MCF 10A (cell line): ENCODE measurements at regions not wholly inside any gene's neighbourhood (a gene's known extent, or its start where the extent isn't known, plus 50 kb on each side); places are given as distances from the start of the nearest gene placed in this dataset.

Experiments
- BruUV-seq: library from RNA; stranded (reverse); fragments of 400-500 nt; replicated peaks from 2 replicates; lab custom pipeline; 2021; lab: Mats Ljungman, UMichigan
- CTCF ChIA-PET: fragments of 300-600 bp; sonication (Branson Sonifier 250); formaldehyde crosslinking; extraction: SDS; loops from one replicate; lab custom pipeline; 2021; ENCODE audit warnings: antibody characterized with exemption, inconsistent platforms; lab: Yijun Ruan, JAX
- POLR2A ChIA-PET: fragments of 300-600, 350-650 bp; sonication (Branson Sonifier 250); formaldehyde crosslinking; extraction: SDS; loops from one replicate; lab custom pipeline; 2020; ENCODE audit warnings: antibody characterized with exemption, inconsistent platforms; lab: Yijun Ruan, JAX
- DNase-seq: peaks from one replicate; pipeline ENCODE4 v3.0.0-alpha.2; 2018; ENCODE audit not compliant: unreplicated experiment
- H3K27ac Mint-ChIP-seq: one replicate; pipeline ENCODE4 v1.8.0; 2022; ENCODE audit warnings: mild to moderate bottlenecking, low read depth, mixed read lengths; ENCODE audit not compliant: unreplicated experiment
- H3K27me3 Mint-ChIP-seq: one replicate; pipeline ENCODE4 v1.8.0; 2022; ENCODE audit warnings: mixed read lengths; ENCODE audit not compliant: insufficient read depth, unreplicated experiment
- H3K36me3 Mint-ChIP-seq: one replicate; pipeline ENCODE4 v1.8.0; 2022; ENCODE audit warnings: mild to moderate bottlenecking, moderate library complexity, mixed read lengths; ENCODE audit not compliant: insufficient read depth, unreplicated experiment
- H3K4me1 Mint-ChIP-seq: one replicate; pipeline ENCODE4 v1.8.0; 2022; ENCODE audit warnings: mixed read lengths; ENCODE audit not compliant: insufficient read depth, unreplicated experiment
- H3K4me3 Mint-ChIP-seq: one replicate; pipeline ENCODE4 v1.8.0; 2022; ENCODE audit warnings: mild to moderate bottlenecking, moderate library complexity, mixed read lengths; ENCODE audit not compliant: unreplicated experiment
- H3K9me3 Mint-ChIP-seq: one replicate; pipeline ENCODE4 v1.8.0; 2022; ENCODE audit warnings: mixed read lengths; ENCODE audit not compliant: unreplicated experiment
- intact Hi-C: fragments of 100-400 bp; cut with micrococcal nuclease; formaldehyde crosslinking; loops from 2 replicates; pipeline ENCODE4 v1.14.1; 2022
- TF ChIP-seq, protein P1 (sequence below): fragments of 200-600 bp; IDR thresholded peaks from one replicate; pipeline ENCODE4 v1.8.0; 2022; ENCODE audit warnings: antibody characterized with exemption, mild to moderate bottlenecking; ENCODE audit not compliant: unreplicated experiment

DNA sequence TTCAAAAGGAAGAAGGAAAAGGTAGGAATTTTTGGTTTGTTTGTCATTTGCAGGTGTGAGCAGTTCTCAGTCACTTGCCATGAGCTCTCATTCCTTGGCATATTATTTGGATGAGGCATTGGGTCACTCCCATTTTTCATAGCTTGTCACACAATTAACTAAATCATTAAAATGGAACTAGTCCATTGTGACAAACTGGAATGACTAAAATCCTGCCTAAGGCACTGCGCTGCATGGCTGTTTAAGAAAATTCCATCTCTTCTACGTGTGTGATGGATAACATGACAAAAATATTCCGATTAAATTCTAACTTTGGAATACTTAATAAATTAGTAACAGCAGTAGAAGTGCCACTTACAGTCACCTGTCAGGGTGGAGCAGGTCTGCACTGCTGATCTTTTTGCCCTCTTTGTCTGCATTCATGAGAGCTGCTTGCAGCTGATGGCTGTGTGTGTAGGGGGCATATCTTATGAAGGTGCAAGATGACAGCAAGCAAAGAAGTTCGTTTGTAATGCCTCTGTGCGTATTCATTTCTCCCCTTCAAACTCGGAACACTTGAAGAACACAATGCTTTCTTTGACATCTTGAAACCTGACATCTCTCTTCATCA, 1292.6 kb upstream of the MAP3K7 start:
- DNase-seq: no peak
- ChIA-PET POLR2A (no interaction called here), CTCF (interaction anchor here (0.5 kb wide), 1 partner anchor 242 kb away, joined by 3 read pairs; no protein-coding TSS in a partner anchor)
- Mint-ChIP-seq H3K27me3 (no peaks in the 10 kb centered on the region), H3K4me3 (no peak overlapping the region), H3K27ac (no peak overlapping the region), H3K36me3 (no peaks in the 10 kb centered on the region), H3K9me3 (peaks cover 6% of the 10 kb centered on the region), H3K4me1 (no peaks in the 10 kb centered on the region)
- BruUV-seq: no TSS peak
- intact Hi-C loops: no loop called here
- TF ChIP-seq, protein P1, sequence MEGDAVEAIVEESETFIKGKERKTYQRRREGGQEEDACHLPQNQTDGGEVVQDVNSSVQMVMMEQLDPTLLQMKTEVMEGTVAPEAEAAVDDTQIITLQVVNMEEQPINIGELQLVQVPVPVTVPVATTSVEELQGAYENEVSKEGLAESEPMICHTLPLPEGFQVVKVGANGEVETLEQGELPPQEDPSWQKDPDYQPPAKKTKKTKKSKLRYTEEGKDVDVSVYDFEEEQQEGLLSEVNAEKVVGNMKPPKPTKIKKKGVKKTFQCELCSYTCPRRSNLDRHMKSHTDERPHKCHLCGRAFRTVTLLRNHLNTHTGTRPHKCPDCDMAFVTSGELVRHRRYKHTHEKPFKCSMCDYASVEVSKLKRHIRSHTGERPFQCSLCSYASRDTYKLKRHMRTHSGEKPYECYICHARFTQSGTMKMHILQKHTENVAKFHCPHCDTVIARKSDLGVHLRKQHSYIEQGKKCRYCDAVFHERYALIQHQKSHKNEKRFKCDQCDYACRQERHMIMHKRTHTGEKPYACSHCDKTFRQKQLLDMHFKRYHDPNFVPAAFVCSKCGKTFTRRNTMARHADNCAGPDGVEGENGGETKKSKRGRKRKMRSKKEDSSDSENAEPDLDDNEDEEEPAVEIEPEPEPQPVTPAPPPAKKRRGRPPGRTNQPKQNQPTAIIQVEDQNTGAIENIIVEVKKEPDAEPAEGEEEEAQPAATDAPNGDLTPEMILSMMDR: no peak

DNA sequence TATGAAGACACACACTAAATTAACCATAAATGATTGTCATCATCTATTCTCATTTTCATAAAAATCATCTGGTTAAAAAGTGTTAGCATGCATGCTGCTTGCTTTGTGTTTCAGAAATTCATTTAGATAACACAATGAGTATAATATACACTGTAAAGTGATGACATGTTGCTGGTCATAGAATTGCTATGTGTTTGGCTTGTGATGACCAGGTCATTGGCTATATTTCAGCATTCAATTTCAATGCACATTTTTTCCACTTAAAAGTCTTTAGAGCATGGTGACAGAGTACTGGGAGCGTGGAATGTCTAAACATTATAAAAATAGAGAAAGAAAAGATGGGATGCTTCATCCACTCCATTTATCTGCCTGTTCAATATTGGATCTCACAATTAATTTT, 1291.1 kb upstream of the MAP3K7 start:
- no TSS peak for BruUV-seq
- H3K27me3 Mint-ChIP-seq: no peaks in the 10 kb centered on the region
- intact Hi-C loops: no loop called here
- CTCF ChIA-PET: no interaction called here
- H3K4me3 Mint-ChIP-seq: no peak overlapping the region
- no peaks in the 10 kb centered on the region for H3K36me3 Mint-ChIP-seq
- H3K9me3 Mint-ChIP-seq: no peaks in the 10 kb centered on the region
- POLR2A ChIA-PET: no interaction called here
- DNase-seq: no peak
- TF ChIP-seq, protein P1: no peak
- H3K4me1 Mint-ChIP-seq: no peaks in the 10 kb centered on the region
- no peak overlapping the region for H3K27ac Mint-ChIP-seq

DNA sequence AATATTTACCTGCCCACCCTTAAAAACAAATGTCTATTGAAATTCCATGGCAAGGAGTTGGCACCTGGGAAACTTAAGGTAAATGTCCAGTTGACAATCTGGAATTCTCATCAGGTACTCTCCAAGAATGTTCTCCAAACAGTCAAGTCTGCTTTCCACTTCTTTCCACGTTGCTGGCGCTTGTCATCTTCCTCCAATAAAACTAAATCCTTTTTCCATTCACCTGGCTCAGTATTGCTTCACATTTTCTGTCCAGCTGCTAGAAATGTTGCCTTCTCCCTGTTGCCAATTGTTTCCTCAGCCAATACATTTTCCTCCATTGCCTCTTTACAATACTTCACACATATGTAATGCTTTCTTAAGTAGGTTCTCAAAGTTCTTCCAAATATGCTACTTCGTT, 1288.1 kb upstream of the MAP3K7 start:
- DNase-seq: no peak
- ChIA-PET CTCF (no interaction called here), POLR2A (no interaction called here)
- Mint-ChIP-seq H3K4me3 (no peak overlapping the region), H3K27ac (no peak overlapping the region), H3K36me3 (no peaks in the 10 kb centered on the region), H3K9me3 (no peaks in the 10 kb centered on the region), H3K4me1 (no peaks in the 10 kb centered on the region), H3K27me3 (no peaks in the 10 kb centered on the region)
- intact Hi-C loops: no loop called here
- BruUV-seq: no TSS peak
- TF ChIP-seq, protein P1: no peak

DNA sequence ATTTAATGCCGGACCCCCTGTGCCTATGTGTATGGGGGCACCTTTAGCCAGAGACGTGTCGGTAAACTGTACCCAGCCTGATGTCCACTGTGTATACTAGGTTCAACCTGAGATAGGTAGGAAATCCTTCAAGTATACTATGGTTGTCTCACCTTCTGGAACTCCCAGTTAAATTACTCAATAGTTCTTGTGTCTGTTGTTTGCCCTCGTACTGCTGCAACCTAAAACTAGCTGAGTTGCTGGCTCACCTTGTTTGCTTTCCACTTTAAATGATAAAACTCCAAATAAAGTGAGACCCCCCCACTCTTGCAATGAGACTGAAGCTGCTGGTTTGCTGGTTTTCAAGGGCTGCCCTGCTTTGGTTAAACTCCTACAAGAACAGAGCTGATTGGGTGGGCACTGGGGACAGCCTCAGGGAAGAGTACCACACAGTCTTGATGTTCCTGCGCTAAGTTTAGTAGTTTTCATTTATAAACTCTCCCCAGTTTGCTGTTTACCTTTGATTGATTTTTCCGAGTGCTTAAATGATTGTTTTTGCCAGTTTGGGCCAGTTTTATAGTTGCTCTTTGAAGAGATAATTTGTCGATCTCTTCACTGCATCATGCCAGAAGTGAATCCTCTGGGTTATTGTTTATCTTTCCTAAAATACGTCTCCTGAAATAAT, 1281.8 kb upstream of the MAP3K7 start:
- H3K27ac Mint-ChIP-seq: no peak overlapping the region
- CTCF ChIA-PET: interaction anchor here (0.6 kb wide), 1 partner anchor 931 kb away, joined by 3 read pairs; no protein-coding TSS in a partner anchor
- no peak overlapping the region for H3K4me3 Mint-ChIP-seq
- no TSS peak for BruUV-seq
- no peaks in the 10 kb centered on the region for H3K4me1 Mint-ChIP-seq
- TF ChIP-seq, protein P1: no peak
- POLR2A ChIA-PET: no interaction called here
- intact Hi-C loops: no loop called here
- H3K9me3 Mint-ChIP-seq: no peaks in the 10 kb centered on the region
- H3K27me3 Mint-ChIP-seq: peaks cover 16% of the 10 kb centered on the region
- no peak for DNase-seq
- H3K36me3 Mint-ChIP-seq: no peaks in the 10 kb centered on the region
